22Rv1 (cell line): ENCODE measurements at regions not wholly inside any gene's neighbourhood (a gene's known extent, or its start where the extent isn't known, plus 50 kb on each side); places are given as distances from the start of the nearest gene placed in this dataset.

ENCODE experiments used
- ZFX ChIP-seq: fragments of 450-650 bp; IDR thresholded peaks from 2 replicates; pipeline ENCODE4 v1.6.1; 2017; ENCODE audit warnings: antibody characterized with exemption, borderline replicate concordance
- TF ChIP-seq, protein P1 (sequence below): fragments of 450-650 bp; IDR thresholded peaks from 2 replicates; pipeline ENCODE4 v1.5.1; 2017; ENCODE audit warnings: mild to moderate bottlenecking

DNA sequence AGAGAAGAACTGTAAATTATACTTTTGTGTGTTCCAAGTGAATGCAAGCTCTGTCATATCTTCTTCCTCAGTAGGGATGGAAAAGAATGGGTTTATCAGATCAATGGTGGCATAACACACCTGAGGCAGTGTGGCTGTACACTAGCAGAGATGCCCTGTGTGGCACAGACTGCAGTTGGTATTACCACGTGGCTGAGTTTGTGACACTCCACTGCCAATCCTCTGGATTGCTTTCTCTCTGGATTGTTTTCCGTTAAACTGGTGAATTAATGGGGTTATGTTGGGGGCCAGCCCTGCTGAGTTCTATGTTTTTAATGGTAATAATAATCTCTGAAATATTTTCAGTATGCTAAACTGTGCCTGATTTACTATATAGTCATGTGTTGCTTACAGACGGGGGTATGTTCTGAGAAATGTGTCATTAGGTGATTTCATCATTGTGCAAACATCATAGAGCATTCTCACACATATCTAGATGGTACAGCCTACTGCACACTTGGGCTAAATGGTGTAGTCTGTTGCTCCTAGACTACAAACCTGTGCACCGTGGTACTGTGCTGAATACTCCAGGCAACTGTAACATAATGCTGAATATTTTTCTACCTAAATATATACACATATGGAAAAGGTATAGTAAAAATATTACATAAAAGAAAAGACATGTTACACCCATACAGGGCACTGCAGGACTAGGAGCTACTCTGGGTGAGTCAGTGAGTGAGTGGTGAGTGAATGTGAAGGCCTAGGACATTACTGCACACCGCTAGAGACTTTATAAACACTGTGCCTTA, 84.7 kb upstream of the ST6GAL2 start:
- TF ChIP-seq, protein P1, sequence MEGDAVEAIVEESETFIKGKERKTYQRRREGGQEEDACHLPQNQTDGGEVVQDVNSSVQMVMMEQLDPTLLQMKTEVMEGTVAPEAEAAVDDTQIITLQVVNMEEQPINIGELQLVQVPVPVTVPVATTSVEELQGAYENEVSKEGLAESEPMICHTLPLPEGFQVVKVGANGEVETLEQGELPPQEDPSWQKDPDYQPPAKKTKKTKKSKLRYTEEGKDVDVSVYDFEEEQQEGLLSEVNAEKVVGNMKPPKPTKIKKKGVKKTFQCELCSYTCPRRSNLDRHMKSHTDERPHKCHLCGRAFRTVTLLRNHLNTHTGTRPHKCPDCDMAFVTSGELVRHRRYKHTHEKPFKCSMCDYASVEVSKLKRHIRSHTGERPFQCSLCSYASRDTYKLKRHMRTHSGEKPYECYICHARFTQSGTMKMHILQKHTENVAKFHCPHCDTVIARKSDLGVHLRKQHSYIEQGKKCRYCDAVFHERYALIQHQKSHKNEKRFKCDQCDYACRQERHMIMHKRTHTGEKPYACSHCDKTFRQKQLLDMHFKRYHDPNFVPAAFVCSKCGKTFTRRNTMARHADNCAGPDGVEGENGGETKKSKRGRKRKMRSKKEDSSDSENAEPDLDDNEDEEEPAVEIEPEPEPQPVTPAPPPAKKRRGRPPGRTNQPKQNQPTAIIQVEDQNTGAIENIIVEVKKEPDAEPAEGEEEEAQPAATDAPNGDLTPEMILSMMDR, result no peak
- TF ChIP-seq ZFX, result no peak
